GM12878 (cell line): ENCODE measurements at regions not wholly inside any gene's neighbourhood (a gene's known extent, or its start where the extent isn't known, plus 50 kb on each side); places are given as distances from the start of the nearest gene placed in this dataset.

Experiments
- BHLHE40 ChIP-seq, 2 experiments: fragments of 450-650 bp in 1 of 2; IDR thresholded peaks; 2 replicates each; pipeline ENCODE4 v1.6.1; 2011 to 2017; ENCODE audit warnings: low read depth in 2 of 2, borderline replicate concordance in 1 of 2, improper control_type of control experiment in 1 of 2, low read length in 1 of 2, mild to moderate bottlenecking in 1 of 2
- CEBPB ChIP-seq, 2 experiments: fragments of 150-350 bp in 1 of 2; IDR thresholded peaks; 2 replicates each; pipeline ENCODE4 v1.6.1; 2012 to 2014; ENCODE audit warnings: low read depth in 2 of 2, low read length in 2 of 2, borderline replicate concordance in 1 of 2, inconsistent platforms in 1 of 2
- CHD2 ChIP-seq: IDR thresholded peaks from 2 replicates; pipeline ENCODE4 v1.6.1; 2011; ENCODE audit warnings: low read depth, low read length, improper control_type of control experiment, borderline replicate concordance
- NR2F1 ChIP-seq: fragments of 450-650 bp; conservative IDR thresholded peaks from 2 replicates; pipeline ENCODE4 v1.6.1; 2017; ENCODE audit warnings: mild to moderate bottlenecking
- RAD51 ChIP-seq: fragments of 450-650 bp; IDR thresholded peaks from 2 replicates; pipeline ENCODE4 v1.6.1; 2016; ENCODE audit warnings: moderate library complexity, mild to moderate bottlenecking, inconsistent platforms
- RFX5 ChIP-seq: IDR thresholded peaks from 2 replicates; pipeline ENCODE4 v1.6.1; 2011; ENCODE audit warnings: low read depth, low read length, improper control_type of control experiment
- SIN3A ChIP-seq: IDR thresholded peaks from 2 replicates; pipeline ENCODE4 v1.6.1; 2012; ENCODE audit warnings: low read depth, low read length, improper control_type of control experiment
- SMC3 ChIP-seq: IDR thresholded peaks from 2 replicates; pipeline ENCODE4 v1.6.1; 2011; ENCODE audit warnings: low read length, improper control_type of control experiment, borderline replicate concordance
- SREBF1 ChIP-seq: IDR thresholded peaks from 2 replicates; pipeline ENCODE4 v1.6.1; 2012; ENCODE audit warnings: mild to moderate bottlenecking, low read length
- TAF1 ChIP-seq: IDR thresholded peaks from 2 replicates; pipeline ENCODE4 v1.6.1; 2011; ENCODE audit warnings: mild to moderate bottlenecking, low read depth, low read length, borderline replicate concordance
- TF ChIP-seq, protein P1 (sequence below), 3 experiments: IDR thresholded peaks in 2 of 3; conservative IDR thresholded peaks in 1 of 3; 2 replicates each; pipeline ENCODE4 v1.5.1; 2011; ENCODE audit warnings: low read depth in 3 of 3, low read length in 3 of 3, mild to moderate bottlenecking in 3 of 3, control low read depth in 2 of 3, moderate library complexity in 2 of 3, inconsistent platforms in 1 of 3, mixed read lengths in 1 of 3; ENCODE audit not compliant: control insufficient read depth in 2 of 3, insufficient read depth in 1 of 3; ENCODE audit errors: extremely low read depth in 1 of 3
- TF ChIP-seq, protein P2 (sequence below): fragments of 450-650 bp; IDR thresholded peaks from 2 replicates; pipeline ENCODE4 v1.6.1; 2017; ENCODE audit warnings: mild to moderate bottlenecking
- TF ChIP-seq, protein P3 (sequence below): IDR thresholded peaks from 2 replicates; pipeline ENCODE4 v1.6.1; 2012; ENCODE audit warnings: low read length, inconsistent platforms

DNA sequence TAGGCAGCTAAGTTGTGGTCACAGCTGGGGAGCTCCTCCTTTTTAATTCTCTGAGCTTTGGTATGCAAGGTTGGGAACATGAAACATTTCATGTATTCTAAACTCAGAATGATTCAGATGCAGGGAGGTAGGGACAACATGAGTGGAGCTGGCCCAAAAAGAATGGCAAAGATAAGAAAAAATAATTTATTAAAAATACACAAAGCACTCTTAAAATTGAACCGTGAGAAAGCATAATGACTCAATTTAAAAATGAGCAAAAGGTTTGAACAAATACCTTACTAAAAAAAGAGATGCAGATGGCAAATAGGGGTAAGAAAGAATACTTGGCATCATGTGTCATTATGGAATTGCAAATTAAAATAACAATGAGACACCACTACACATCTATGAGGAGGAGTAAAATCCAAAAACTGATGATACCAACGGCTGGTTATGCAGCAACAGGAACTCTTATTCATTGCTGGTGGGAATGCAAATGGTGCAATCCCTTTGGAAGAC, 175.6 kb upstream of the IRX3 start:
- TF ChIP-seq, protein P1, sequence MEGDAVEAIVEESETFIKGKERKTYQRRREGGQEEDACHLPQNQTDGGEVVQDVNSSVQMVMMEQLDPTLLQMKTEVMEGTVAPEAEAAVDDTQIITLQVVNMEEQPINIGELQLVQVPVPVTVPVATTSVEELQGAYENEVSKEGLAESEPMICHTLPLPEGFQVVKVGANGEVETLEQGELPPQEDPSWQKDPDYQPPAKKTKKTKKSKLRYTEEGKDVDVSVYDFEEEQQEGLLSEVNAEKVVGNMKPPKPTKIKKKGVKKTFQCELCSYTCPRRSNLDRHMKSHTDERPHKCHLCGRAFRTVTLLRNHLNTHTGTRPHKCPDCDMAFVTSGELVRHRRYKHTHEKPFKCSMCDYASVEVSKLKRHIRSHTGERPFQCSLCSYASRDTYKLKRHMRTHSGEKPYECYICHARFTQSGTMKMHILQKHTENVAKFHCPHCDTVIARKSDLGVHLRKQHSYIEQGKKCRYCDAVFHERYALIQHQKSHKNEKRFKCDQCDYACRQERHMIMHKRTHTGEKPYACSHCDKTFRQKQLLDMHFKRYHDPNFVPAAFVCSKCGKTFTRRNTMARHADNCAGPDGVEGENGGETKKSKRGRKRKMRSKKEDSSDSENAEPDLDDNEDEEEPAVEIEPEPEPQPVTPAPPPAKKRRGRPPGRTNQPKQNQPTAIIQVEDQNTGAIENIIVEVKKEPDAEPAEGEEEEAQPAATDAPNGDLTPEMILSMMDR (IDR thresholded peaks at IDR 0.05 in 2 of 3, conservative IDR thresholded peaks at IDR 0.05 in 1 of 3; ENCODE audit: control insufficient read depth in 2 of 3, extremely low read depth in 1 of 3, insufficient read depth in 1 of 3, low read depth in 3 of 3, low read length in 3 of 3): no peak
- TF ChIP-seq SREBF1: no peak
- TF ChIP-seq CHD2: no peak
- TF ChIP-seq CEBPB (IDR thresholded peaks at IDR 0.05; ENCODE audit: borderline replicate concordance in 1 of 2, low read depth in 2 of 2, low read length in 2 of 2): no peak
- TF ChIP-seq, protein P2, sequence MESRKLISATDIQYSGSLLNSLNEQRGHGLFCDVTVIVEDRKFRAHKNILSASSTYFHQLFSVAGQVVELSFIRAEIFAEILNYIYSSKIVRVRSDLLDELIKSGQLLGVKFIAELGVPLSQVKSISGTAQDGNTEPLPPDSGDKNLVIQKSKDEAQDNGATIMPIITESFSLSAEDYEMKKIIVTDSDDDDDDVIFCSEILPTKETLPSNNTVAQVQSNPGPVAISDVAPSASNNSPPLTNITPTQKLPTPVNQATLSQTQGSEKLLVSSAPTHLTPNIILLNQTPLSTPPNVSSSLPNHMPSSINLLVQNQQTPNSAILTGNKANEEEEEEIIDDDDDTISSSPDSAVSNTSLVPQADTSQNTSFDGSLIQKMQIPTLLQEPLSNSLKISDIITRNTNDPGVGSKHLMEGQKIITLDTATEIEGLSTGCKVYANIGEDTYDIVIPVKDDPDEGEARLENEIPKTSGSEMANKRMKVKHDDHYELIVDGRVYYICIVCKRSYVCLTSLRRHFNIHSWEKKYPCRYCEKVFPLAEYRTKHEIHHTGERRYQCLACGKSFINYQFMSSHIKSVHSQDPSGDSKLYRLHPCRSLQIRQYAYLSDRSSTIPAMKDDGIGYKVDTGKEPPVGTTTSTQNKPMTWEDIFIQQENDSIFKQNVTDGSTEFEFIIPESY: no peak
- no peak for TF ChIP-seq BHLHE40 (IDR thresholded peaks at IDR 0.05; ENCODE audit: borderline replicate concordance in 1 of 2, low read depth in 2 of 2, low read length in 1 of 2)
- no peak for TF ChIP-seq RFX5
- TF ChIP-seq NR2F1: no peak
- no peak for TF ChIP-seq SMC3
- TF ChIP-seq SIN3A: no peak
- TF ChIP-seq TAF1: no peak
- TF ChIP-seq, protein P3, sequence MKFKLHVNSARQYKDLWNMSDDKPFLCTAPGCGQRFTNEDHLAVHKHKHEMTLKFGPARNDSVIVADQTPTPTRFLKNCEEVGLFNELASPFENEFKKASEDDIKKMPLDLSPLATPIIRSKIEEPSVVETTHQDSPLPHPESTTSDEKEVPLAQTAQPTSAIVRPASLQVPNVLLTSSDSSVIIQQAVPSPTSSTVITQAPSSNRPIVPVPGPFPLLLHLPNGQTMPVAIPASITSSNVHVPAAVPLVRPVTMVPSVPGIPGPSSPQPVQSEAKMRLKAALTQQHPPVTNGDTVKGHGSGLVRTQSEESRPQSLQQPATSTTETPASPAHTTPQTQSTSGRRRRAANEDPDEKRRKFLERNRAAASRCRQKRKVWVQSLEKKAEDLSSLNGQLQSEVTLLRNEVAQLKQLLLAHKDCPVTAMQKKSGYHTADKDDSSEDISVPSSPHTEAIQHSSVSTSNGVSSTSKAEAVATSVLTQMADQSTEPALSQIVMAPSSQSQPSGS: no peak
- no peak for TF ChIP-seq RAD51
